HG03039 (cell line): ENCODE measurements at regions not wholly inside any gene's neighbourhood (a gene's known extent, or its start where the extent isn't known, plus 50 kb on each side); places are given as distances from the start of the nearest gene placed in this dataset.
"Not testable (repeated sequence)": the region's sequence is repeated elsewhere in the genome, so short reads cannot be mapped to it uniquely, and the experiment has no call there.

Experiments used
- ATAC-seq: cut with Tn5 transposase; IDR thresholded peaks from one replicate; pipeline ENCODE4 v1.9.1; 2021; ENCODE audit warnings: mild to moderate bottlenecking, moderate library complexity; ENCODE audit not compliant: unreplicated experiment

GRCh38 chr4:188649635-188650034 is 510.4 kb downstream of the TRIML1 start:
- no peak for ATAC-seq

DNA sequence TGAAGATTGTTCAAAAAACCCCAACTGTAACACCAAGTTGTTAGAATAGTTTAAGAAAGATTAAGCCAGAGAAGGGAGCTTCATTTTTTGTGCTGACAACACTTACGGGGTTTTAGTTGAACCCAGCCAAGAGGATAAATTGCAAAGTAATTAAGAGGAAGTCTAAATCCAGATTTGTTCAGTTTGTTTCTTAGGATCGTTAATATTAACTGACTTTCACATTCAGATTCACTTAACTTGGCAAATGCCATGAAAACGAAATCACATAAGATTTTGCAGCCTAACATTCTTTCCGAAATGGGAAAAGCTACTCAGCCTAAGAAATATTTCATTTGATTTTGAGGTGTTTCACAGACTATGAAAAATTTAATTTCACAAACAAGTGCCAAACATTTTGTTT is 511.3 kb downstream of the TRIML1 start:
- no peak for ATAC-seq

GRCh38 chr4:188657365-188657764 is 518.1 kb downstream of the TRIML1 start:
- no peak for ATAC-seq

DNA sequence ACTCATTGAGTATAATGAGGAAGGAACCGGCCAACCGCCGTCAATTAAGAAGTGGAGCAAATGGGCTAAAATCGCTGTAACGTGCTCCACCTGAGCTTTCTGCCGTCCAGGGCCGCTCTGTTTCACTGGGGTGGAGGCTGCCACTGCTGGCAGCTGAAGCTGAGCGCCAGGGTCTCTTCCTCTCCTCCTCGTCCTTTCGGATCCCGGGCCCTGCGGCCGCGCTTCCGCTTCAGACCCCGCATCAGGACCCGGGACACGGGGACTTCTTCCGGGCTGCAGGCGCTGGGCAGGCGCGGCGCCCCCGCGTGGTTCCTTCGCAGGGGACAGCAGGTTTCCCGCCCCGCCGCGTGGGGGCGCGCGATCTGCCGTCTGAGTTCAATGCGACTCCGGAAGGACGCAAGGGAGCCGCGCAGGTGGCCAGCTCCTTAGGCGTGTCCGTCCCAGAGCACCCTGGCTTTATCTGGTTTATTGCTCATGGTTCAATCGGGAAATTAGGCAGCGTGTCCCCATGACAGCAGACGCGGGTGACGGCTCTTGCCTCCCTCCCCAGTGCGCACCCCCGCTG is 519.8 kb downstream of the TRIML1 start:
- no peak for ATAC-seq

- ATAC-seq, result no peak
Measured at GRCh38 chr4:188660796-188661195, 521.6 kb downstream of the TRIML1 start.

GRCh38 chr4:188661502-188661901 is 522.3 kb downstream of the TRIML1 start:
- no peak for ATAC-seq

- no peak for ATAC-seq
Measured at GRCh38 chr4:188663369-188663768, 524.1 kb downstream of the TRIML1 start.

GRCh38 chr4:188665491-188666457 is 526.5 kb downstream of the TRIML1 start:
- no peak for ATAC-seq

DNA sequence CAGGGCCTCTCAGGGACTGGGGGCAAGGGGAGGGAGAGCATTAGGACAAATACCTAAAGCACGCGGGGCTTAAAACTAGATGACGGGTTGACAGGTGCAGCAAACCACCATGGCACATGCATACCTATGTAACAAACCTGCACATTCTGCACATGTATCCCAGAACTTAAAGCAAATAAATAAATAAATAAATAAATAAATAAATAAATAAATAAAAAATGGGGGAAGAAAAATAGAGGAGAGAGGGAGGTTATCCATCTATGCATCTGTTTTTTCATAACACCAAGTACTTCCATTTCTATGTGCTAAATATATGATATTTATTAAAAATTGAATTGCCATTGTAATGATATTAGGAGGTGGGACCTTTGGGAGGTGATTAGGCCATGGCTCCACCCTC is 539.5 kb downstream of the TRIML1 start:
- ATAC-seq, result not testable (repeated sequence)

- no peak for ATAC-seq
Measured at GRCh38 chr4:188680004-188680666, 540.9 kb downstream of the TRIML1 start.

DNA sequence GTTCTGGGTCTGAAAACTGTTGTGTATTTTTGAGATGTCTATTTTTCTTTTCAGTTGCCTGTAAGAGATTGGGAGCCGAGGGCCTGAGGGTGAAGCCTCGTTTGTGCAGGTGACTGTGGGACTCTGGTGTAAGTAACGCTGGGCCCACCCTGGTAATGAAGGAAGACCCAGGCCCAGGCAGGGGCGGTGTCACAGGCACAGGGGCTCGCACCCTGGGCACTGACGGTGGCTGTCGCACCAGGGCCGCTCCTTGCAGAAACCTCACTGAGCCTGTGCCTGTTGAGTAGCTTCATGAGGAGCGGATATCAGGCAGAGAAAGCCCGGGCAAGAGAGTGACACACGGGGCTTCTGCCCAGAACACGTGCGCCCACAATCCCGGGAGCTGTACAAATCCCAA is 541.4 kb downstream of the TRIML1 start:
- no peak for ATAC-seq

- no peak for ATAC-seq
Measured at GRCh38 chr4:188682321-188682720, 543.1 kb downstream of the TRIML1 start.

DNA sequence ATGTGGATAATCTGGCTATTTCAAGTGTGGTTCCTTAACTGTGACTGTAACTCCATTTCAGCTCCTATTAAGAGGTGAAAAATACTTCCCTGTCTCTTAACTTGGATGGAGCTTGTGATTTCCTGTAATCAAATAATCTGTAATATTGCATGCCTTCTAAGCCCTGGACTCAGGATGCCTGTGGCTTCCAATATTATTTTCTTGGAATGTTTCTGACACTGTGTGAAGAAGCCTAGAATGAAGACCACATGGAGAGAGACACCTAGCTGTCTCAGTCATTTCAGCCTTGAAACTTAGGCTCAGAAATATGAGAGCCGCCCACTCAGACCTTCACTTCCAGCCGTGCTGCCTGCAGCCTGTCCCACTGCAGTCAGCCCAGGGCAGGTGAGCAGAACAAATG is 544.3 kb downstream of the TRIML1 start:
- no peak for ATAC-seq

GRCh38 chr4:188688956-188689355 is 549.7 kb downstream of the TRIML1 start:
- no peak for ATAC-seq

DNA sequence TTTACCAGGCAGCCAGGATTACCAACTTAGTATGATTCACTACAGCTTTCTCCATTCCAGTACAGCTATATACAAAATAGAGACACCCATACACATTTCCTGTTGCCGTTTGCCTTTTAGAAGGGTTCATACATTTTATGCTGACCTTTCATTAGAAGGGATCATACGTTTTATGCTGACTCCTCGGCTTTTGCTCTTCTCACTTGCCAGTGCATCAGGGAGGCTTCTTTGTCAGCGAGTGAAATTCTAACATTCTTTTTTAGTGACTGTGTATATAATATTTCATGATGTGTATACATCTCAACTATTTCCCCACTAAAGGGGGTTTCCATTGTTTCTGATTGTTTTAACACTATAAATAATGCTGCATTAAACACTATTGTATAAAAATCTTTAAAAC is 552.6 kb downstream of the TRIML1 start:
- no peak for ATAC-seq

- ATAC-seq, result no peak
Measured at GRCh38 chr4:188695261-188695660, 556.0 kb downstream of the TRIML1 start.

GRCh38 chr4:188697243-188697642 is 558.0 kb downstream of the TRIML1 start:
- no peak for ATAC-seq

- ATAC-seq, result no peak
Measured at GRCh38 chr4:188701952-188702351, 562.7 kb downstream of the TRIML1 start.

DNA sequence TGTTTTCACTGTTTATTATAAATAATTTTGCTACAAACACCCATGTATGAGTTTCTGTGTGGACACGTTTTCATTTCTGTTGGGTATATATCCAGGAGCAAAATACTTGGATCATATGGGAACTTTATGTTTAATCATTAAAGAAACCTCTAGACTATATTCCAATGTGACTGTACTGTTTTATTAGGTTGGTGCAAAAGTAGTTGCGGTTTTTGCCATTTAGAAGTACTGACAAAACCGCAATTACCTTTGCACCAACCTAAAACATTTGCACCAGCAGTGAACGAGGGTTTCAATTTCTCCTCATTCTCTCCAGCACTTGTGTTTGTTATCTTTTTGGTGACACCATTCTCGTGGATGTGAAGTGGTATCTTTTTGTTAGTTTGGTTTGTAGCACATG is 565.0 kb downstream of the TRIML1 start:
- ATAC-seq, result no peak

DNA sequence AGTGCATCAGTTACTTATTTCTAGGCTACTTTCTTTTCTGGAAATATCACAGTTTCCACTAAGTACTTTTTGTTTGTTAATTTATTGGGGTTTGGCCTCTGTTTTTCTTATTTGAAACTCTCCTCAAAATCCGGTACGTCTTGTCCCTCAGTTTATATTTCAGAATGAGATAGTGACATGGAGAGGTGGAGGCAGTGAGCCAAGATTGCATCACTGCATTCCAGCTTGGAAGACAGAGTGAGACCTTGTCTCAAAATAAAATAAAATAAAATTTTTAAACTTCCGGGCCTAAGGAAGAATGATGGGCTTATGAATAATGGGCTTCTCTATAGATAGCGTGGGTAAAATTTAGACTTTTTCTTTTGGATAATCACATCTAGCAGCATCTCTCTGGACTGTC is 567.8 kb downstream of the TRIML1 start:
- ATAC-seq, result no peak

- ATAC-seq, result no peak
Measured at GRCh38 chr4:188714501-188714900, 575.3 kb downstream of the TRIML1 start.

DNA sequence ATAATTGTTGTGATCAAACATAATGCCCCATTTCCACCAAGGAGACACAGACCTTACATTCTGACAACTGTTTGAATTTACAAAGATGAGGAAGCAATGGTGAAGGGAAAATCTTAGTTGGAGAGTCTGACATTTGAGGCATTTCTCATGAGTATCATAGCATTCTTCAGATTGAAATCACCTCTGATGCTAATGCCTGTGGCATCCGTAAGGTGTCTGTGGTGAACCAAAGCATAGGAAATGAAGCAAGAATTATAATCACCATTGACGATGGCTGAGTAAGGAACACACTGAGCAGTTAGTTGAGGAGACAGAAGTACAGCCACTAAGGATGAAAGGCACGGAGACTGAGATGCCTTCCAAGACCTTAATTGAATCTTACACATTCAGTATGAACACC is 575.7 kb downstream of the TRIML1 start:
- ATAC-seq, result no peak
